Activated T-cell treated with anti-CD3 and anti-CD28 coated beads for 1 hour (primary cell): ENCODE measurements at regions not wholly inside any gene's neighbourhood (a gene's known extent, or its start where the extent isn't known, plus 50 kb on each side); places are given as distances from the start of the nearest gene placed in this dataset.
"Not testable (repeated sequence)": the region's sequence is repeated elsewhere in the genome, so short reads cannot be mapped to it uniquely, and the experiment has no call there.

Source experiments
- DNase-seq: peaks from one replicate; pipeline ENCODE4 v3.0.0-alpha.2; 2020; ENCODE audit warnings: low read depth

DNA sequence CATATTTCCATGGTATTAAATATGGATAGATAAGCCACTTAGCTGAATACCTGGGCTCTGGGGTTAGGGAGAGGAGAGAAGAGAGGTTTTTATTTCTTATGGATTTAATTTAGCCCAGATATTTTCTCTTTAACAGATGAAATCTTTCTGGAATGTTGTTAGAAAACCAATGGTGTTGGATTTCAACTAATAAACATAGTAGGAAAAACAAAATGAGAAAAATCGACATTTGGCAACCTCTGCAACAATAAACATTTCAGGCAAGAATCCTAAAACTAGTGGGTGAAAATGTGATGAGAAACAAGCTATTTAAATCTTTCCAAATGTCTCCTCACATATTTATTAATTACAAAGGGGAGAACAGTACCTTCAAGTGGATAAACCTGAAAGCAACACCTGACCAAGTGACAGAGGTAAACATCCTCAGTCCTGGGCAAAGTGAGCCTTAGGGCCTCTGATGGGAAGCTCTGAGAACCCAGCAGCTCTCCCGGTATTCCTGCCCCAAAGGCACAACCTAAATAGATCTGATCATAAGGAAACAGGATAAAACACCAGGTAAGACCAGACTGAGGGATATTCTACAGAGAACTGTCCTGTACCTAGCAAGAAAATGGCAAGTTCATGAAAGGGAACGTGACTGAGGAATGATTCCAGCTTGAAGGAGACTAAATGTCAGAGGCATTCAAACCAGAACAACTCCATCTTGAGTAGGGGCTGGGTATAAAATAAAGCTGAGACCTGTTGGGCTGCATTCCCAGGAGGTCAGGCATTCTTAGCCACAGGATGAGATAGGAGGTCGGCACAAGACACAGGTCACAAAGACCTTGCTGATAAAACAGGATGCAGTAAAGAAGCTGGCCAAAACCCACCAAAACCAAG lies 163.7 kb downstream of the ESM1 start:
- no peak for DNase-seq

DNA sequence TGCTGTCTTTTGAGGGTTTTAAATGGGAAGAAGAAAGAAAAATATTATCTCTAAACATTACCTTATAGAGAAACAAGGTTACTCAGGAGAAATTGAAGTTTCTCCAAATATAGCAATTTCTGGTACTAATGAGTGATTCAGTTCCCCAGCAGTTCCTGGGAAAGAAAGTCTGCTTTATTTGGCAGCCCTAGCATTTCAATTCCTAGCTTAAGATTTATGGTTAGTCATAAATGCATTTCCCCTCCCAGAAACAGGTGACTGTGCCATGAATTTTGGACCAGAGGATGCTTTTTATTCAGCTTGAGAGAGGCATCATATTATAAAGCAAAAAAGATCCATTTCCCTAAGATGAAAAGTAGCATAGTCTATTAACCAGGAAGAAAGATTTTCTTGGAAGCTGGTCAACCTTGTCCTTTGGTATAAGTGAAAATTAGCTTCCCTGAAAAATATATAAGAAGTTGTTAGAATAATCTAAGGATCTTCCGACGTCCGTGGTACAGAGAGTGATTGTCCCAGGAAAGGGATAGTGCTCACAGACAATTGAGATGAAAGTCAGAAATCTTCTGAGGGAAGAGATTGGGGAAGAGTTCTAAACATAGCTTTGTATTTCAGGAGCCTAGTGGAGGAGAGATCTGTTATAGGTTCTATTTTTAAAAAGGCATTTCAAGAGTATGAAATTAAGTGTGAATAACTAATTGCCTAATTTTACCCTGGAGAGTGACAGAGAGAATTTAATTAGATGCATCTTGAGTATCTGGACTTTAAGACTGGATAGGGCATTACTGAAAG lies 164.9 kb downstream of the ESM1 start:
- DNase-seq = no peak

DNA sequence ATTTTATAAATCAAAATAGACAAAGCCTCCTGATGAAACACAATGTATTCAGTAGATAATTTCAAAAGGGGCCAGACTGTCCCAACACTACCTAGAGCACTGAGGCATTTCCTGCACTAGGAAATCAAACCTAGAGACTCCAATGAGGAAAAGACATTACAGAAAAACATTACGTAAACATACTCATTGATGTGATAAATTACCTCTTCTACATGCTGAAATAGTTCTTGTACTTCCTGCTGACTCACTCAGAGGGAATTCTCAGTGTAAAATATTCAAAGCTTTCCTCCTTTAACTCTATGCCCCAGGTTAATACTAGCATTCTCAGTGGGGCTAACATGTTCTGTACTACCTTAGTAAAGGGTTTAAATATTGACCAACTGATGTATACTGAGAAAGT lies 178.0 kb downstream of the ESM1 start:
- no peak for DNase-seq

DNA sequence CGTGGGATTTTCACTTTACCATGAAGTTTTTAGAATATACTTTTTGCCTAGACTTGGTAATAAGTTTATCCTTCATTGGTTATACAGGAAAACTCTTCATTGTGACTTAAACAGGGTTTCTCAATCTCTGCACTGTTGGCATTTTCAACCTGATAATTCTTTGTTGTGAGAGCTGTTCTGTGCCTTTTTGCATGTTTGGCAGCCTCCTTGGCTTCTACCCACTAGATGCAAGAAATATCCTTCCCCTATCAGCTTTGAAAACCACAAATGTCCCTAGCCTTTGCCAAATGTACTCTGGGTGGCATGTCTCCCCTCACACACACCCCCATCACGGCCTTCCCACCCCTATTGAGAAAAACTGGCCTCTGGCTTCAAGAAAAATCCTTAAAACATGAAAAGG lies 180.9 kb downstream of the ESM1 start:
- no peak for DNase-seq

DNA sequence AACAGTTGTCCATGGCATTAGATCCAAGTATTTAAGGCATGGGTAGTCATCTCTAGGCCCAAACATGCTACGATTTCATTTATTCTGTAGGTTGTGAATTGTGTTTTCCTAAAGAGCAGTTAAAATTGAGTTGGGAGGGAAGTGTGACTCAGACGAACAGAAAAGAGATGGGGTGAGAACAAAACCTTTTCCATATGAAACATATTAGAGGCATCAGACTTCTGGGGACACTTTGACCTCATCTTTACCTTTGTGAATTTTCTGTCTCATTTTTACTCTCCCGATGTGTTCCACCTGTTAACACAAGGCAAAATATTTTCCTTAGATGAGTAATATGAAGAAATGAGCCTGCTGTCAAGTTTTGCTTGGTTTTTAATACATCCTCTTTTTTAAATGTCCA lies 181.3 kb downstream of the ESM1 start:
- no peak for DNase-seq

DNA sequence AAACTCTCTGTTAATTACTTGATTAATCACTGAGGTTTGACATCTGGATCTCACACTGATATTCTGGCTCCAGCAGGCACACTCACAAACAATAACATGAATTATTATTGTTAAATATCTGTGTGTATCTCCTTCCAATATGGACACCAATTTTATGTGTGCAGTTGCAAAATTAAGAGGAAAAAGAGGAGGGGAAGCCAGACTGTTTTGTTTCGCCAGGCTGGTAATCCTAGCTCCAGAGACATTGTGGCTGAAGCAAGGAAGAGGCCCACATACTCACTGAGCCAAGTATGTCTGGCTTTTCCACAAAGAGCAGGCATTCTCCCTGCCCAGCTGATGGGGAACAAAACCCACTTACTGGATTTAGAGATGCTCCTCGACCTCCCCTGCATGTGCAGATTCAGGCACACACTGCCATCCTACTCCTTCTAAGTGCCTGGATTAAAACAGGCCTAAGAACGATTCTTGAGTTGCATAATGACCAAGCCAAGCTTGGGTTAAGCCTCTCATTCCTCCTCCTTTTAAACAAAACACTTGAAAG lies 181.9 kb downstream of the ESM1 start:
- no peak for DNase-seq

DNA sequence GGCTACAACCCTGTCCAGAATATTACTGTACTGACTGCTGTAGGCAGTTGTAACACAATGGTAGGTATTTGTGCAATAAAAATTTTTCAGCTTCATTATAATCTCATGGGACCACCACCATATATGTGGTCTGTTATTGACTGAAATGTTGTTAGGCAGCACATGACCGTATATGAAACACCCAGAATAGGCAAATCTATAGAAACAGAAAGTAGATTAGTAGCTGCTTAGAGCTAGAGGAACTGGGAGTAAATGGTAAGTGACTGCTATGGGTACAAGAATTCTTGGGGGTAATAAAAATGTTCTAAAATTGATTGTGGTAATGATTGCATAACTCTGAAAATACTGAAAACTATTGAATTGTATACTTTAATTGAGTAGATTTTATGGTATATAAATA lies 185.7 kb downstream of the ESM1 start:
- DNase-seq = no peak

DNA sequence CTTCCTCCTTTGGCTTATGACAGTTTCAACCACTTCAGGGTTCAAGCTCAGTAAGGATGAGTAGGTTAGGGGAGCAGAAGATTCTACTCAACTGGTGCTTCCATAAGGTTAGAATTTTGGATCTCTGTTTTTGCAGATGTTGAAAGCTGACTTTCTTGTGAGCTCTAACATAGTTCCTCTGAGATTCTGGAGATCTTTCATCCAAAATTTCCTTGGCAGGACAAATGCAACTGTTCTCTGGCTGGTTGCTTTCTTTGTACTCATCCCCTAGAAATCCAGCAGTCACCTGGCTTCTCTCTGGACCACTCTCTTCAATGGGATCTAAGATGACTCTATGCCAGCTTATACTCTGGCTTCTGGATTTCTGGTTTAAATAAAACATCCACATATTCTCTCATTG lies 189.6 kb downstream of the ESM1 start:
- no peak for DNase-seq

DNA sequence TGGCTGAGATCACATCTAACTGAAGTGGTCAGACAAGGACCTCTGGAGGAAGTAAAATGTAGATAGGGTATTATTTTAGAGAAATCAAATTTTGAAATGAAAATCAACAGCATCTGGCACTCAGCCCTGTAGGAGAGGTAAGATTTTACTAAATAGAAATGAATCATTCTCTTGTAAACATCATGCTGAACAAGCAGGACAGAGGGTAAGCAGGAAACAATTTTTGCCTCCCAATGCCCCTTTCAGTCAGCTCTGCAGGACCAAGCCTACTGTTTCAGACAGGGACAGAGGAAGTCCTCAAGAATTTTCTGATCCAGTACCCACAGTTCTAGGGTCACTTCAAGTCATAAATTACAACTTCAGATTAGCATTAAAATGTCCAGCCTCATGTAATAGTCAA lies 190.1 kb downstream of the ESM1 start:
- no peak for DNase-seq

DNA sequence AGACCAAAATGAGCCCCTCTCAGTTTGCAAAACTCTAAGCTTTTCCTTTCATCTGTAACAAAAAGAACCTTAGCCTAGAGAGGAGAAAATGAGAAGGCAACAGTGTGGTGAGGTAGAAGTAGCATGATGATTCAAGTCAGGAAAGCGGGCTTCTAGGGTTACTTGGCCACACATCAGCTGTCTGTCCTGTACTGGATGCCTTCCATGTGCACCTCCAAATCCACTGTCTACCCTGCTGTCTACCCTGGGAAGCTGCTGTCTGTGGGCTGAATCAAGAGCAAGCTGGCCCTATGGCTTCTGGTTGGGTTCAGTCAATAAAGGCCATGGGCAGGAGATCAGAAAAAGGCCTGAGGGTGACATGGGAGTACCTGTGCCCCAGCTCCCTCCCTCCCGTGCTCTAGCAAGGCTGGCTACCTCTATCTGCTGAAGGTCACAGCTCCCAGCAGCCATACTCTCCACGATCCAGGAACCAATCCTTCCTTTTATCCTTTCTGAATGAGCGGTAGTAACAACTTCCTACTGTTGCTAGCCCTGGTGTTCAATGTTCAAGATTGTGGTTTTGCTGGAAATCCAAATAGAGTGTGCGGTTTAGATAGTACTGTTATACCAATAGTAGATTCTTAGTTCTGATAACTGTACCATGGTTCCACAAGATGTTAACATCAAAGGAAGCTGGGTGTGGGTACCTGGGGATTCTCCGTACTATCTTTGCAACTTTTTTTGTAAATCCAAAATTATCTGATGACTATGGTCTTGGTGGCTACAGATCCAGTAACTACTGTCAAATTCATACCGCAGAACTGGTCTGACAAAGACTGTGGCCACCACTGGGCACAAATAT lies 191.0 kb downstream of the ESM1 start:
- no peak for DNase-seq

DNA sequence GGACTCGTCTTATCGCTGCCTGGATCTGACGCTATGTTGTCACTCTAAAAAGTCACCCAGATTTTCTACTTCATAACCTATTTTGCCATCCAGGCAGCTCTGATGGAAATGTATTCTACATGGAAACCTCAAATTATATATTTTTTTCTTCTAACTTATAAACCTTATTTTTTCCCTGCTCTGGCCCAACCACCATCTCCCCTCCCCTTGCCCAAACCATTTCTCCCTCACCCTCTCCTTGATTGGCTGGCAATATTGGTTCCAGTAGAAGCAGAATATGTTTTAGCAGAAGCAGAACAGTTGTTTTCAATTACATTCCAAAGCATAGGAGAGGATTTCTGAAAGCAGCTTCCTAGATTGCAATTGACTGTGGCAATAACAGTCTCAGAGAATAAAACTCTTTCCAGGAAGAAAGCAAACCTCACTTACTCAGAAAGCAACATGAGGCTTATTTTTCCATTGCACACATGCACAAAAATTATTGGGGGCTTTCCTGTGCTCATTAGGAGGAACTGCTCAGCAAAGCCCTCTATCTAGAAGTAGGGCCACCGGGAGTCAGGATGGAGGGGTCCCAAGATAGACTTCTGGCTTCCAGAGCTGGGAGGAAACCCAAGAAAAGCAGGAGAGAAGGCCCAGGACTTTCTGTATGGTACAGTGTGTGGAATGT lies 191.8 kb downstream of the ESM1 start:
- DNase-seq = no peak

DNA sequence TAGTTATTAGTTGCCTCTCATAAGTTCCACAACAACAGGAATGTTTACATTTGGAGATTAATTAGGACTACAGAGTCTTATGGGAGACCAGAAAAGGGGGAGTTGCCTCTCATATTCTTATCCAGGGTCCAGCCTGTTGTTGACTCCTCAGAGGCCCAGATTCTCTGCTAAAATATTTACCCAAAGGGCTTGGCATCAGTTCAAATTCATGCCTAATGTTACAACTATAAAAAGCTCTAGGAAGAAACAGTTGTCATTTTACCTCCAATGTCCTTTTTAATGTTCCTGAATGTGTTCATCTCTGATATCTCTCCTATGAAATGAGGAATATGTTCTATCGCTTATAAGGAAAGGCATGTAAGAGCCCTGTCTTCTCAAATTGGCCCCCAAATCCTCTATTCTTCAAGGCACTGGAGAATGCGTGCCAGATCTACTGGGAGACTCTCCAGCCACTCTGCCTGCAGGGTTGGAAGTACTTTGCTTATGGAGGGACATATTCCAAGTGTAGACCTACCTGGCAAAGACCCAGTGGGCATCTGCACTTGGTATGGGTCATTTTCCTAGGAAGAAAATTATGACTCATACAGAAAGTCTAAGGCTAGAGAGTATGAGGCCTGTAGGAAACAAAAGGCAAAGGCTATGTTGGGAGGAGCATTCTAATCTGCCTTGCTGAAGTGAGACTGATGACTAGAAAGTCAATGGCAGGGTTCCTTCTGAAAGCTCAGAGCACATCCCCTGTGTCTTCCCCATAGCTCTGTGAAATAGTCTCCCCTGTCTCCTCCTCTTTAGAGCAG lies 192.6 kb downstream of the ESM1 start:
- DNase-seq = no peak

DNA sequence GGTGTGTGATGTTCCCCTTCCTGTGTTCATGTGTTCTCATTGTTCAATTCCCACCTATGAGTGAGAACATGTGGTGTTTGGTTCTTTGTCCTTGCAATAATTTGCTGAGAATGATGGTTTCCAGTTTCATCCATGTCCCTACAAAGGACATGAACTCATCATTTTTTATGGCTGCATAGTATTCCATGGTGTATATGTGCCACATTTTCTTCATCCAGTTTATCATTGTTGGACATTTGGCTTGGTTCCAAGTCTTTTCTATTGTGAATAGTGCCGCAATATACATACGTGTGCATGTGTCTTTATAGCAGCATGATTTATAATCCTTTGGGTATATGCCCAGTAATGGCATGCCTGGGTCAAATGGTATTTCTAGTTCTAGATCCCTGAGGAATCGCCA lies 197.5 kb downstream of the ESM1 start:
- DNase-seq = not testable (repeated sequence)

DNA sequence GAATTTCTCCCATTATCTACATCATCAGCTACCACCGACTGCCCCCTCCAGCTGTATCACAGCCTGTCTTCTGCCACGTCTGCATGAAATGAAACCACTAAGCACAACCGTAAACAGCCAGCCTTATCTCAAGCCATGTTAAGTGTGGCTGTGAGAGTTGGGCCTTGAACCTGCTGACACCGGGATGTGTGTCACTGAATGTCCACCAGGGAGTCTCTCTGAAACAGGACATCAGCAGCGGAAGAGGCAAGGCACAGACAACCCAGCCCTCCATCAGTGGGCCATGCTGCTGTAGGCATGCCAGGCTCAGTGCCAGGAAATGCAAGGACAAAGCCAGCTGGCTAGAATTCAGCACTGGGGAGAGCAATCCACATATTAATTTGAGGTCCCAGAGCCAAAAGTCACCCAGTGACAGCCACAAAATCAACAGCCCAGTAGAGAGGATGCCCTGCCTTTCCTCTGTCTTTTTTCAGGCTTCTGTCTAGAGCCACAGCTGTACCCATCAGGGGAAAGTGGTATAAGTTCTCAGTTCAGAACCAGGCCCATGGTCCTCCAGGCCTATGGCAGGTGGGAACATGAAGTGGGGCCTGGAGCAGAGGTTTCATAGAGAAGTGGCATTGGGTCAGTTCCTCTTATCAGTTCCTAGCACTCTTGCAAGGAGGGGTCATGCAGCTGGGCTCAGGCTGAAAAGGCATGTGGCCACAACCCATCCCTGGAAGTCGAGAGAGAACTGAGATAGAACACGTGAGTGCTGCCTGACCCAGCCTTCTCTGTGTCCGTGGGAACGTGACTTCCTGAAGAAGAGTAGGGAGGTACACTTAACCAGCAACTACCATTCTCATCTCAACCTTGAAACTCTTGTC lies 199.4 kb downstream of the ESM1 start:
- no peak for DNase-seq

DNA sequence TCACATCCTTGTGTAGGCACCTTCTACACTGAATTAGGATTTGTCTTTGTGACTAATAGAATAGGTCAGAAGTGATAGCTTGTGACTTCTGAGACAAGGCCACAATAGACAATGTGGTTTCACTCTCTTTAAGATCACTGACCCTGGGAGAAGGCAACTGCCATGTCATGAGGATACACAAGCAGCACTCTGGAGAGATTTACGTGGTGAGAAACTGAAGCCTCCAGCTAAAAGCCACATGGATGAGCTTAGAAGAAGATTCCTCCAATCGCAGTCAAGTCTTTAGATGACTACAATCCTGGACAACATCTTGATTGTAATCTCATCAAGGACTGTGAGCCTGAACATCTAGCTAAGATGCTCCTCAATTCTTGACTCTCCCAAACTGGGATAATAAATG lies 206.6 kb downstream of the ESM1 start:
- DNase-seq = no peak

DNA sequence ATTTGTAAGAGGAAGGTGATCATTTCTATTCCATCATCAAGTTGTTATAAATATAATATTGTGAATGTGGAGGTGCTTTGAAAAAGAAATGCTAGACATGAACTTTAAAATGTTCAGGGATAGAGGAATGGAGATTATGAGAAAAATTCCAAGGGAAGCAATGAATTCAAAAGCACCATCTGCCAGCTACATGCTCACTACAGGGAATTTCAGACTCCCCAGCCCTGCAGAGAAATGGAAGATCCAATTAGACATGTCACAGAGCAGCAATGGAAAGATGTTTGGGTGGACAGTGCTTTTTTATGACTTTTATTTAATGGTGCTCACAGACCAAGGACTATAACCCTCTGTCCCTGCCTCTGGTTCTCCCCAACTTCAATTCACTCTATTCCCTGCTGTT lies 209.7 kb downstream of the ESM1 start:
- DNase-seq = no peak

DNA sequence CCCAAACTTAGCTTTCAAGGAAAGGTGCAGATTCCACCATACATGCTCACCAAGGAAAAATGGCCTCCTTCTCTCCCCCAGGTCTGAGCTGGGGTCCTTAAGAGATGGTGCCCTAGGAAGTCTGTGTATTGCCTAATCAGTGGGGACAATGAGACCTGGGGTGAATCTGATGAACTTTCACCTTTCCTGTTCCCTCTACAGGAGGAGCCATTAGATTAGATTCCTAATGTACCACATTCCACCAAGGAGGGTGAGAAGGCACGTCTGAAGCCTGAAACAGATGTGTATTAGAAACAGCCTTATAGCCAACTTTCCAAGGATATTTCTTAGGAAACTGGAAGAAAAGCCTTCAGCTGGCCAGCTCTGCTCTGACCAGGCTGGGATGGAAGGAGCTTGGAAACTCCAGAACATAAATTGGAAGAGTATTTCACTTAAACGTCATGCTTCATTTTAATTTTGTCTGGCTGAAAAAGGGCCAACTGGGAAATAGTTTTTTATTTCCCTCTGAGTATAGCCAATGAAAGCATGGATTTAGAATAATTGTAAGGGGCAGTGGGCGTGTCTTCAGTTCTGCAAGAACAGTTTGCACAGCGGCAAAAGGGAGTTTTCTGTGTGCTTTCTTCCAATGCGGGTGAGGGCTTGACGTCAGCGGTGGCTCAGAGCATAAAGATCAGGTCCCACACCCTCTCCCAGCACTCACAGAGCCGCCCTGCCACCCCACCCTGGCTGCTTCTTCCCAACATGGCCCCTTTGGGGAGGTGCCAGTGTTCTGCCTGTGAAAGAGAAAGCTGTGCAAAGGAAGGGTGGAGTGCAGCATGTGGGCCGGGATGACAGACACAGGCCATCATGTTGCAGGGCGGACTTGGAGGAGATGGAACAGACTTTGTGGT lies 210.9 kb downstream of the ESM1 start:
- no peak for DNase-seq

DNA sequence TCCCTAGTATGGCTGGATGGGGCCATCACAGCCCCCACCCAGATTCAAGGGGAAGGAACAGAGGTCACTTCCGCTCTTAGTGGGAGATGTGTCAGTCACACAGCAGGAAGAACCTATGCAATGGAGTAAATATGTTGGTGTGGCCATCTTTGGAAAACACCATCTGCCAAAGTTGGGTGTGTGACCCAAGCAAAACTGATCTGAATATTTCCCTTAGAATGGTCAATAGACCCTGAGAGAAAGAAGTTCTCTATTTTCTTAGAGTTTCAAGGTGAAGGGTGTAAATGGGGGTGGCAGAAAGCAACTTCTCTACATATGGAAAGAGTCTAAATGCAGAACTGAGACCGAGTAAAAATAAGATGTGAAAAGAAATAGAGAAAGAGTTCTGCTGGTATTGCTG lies 212.7 kb downstream of the ESM1 start:
- no peak for DNase-seq

DNA sequence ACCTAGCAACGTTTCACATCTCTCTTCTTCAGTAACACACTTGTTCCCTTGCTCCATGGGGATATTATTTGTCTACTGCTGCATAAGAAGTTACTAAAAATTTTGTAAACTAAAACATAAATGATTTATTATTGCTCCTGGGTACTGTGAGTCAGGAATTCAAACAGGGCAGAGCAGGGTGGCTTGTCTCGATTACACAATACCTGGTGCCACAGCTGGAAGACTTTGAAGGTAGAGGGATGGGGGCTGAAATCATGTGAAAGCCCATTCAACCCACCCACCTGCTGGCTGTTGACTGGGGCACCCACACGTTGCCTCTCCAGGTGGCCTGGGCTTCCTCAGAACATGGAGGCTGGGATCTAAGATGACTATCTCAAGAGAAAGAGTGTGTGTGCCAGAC lies 213.2 kb downstream of the ESM1 start:
- no peak for DNase-seq
